Liver (tissue), 8 donors: ENCODE measurements at regions not wholly inside any gene's neighbourhood (a gene's known extent, or its start where the extent isn't known, plus 50 kb on each side); places are given as distances from the start of the nearest gene placed in this dataset.

Source experiments
- DNase-seq: peaks from one replicate; pipeline ENCODE4 v3.0.0-alpha.2; 2017; ENCODE audit warnings: low spot score
- H3K27ac ChIP-seq, 2 donors: one replicate each; pipeline ENCODE4 v1.7.0; 2013; ENCODE audit warnings: inconsistent platforms in 2 of 2, low read length in 2 of 2, control low read depth in 1 of 2, low read depth in 1 of 2, mild to moderate bottlenecking in 1 of 2
- H3K27me3 ChIP-seq, 4 donors: one replicate each; pipeline versions ENCODE4 v1.6.1 to v1.7.0; 2013; ENCODE audit warnings: low read length in 3 of 4, inconsistent platforms in 1 of 4, mild to moderate bottlenecking in 1 of 4, moderate library complexity in 1 of 4; ENCODE audit not compliant: control insufficient read depth in 4 of 4, insufficient read depth in 4 of 4
- H3K36me3 ChIP-seq, 4 donors: one replicate each; pipeline versions ENCODE4 v1.6.1 to v1.7.0; 2013; ENCODE audit warnings: low read length in 3 of 4, mild to moderate bottlenecking in 3 of 4, low read depth in 1 of 4, moderate library complexity in 1 of 4; ENCODE audit not compliant: control insufficient read depth in 4 of 4, insufficient read depth in 3 of 4
- H3K4me1 ChIP-seq, 4 donors: one replicate each; pipeline versions ENCODE4 v1.6.1 to v1.7.0; 2013; ENCODE audit warnings: low read length in 3 of 4, mild to moderate bottlenecking in 3 of 4, moderate library complexity in 1 of 4; ENCODE audit not compliant: control insufficient read depth in 4 of 4, insufficient read depth in 4 of 4
- H3K4me3 ChIP-seq, 3 donors: one replicate each; pipeline versions ENCODE4 v1.6.1 to v1.7.0; 2013; ENCODE audit warnings: low read length in 3 of 3, control low read depth in 1 of 3, low read depth in 1 of 3, mild to moderate bottlenecking in 1 of 3
- H3K9ac ChIP-seq, 2 donors: one replicate each; pipeline ENCODE4 v1.7.0; 2013; ENCODE audit warnings: low read length in 2 of 2, mild to moderate bottlenecking in 2 of 2, moderate library complexity in 2 of 2, control low read depth in 1 of 2, low read depth in 1 of 2
- H3K9me3 ChIP-seq, 4 donors: one replicate each; pipeline versions ENCODE4 v1.6.1 to v1.7.0; 2013; ENCODE audit warnings: low read length in 3 of 4; ENCODE audit not compliant: control insufficient read depth in 4 of 4
- EGR1 ChIP-seq, 2 donors: IDR thresholded peaks; 2 replicates each; pipeline ENCODE4 v1.6.1; 2016 to 2018; ENCODE audit warnings: antibody characterized with exemption in 2 of 2, low read depth in 2 of 2
- FOXA2 ChIP-seq: IDR thresholded peaks from 2 replicates; pipeline ENCODE4 v1.6.1; 2016; ENCODE audit warnings: antibody characterized with exemption
- GABPA ChIP-seq, 2 donors: IDR thresholded peaks in 1 of 2; conservative IDR thresholded peaks in 1 of 2; 2 replicates each; pipeline ENCODE4 v1.6.1; 2016; ENCODE audit warnings: antibody characterized with exemption in 2 of 2, mild to moderate bottlenecking in 1 of 2, moderate library complexity in 1 of 2
- HNF4G ChIP-seq: IDR thresholded peaks from 2 replicates; pipeline ENCODE4 v1.6.1; 2016; ENCODE audit warnings: antibody characterized with exemption
- NR2F2 ChIP-seq: IDR thresholded peaks from 2 replicates; pipeline ENCODE4 v1.6.1; 2016; ENCODE audit warnings: antibody characterized with exemption
- RAD21 ChIP-seq, 2 donors: IDR thresholded peaks; 2 replicates each; pipeline ENCODE4 v1.6.1; 2016; ENCODE audit warnings: antibody characterized with exemption in 2 of 2, mild to moderate bottlenecking in 2 of 2
- RXRA ChIP-seq, 2 donors: IDR thresholded peaks; 2 replicates each; pipeline ENCODE4 v1.6.1; 2017 to 2018; ENCODE audit warnings: antibody characterized with exemption in 2 of 2, mild to moderate bottlenecking in 1 of 2
- SP1 ChIP-seq: IDR thresholded peaks from 2 replicates; pipeline ENCODE4 v1.6.1; 2018; ENCODE audit warnings: antibody characterized with exemption, mild to moderate bottlenecking
- TAF1 ChIP-seq: conservative IDR thresholded peaks from 2 replicates; pipeline ENCODE4 v1.6.1; 2016; ENCODE audit warnings: antibody characterized with exemption, mild to moderate bottlenecking
- WGBS: extraction: QIAGEN DNeasy Blood & Tissue Kit; methylation state at CpG from one replicate; pipeline ENCODE4 v1.1.7; 2013; 5-methylcytosine and 5-hydroxymethylcytosine counted together
- TF ChIP-seq, protein P1 (sequence below): fragments of 150-350 bp; IDR thresholded peaks from 2 replicates; pipeline ENCODE4 v1.5.1; 2017; ENCODE audit warnings: improper control_type of control experiment, low read depth, low read length; ENCODE audit not compliant: missing input control
- TF ChIP-seq, protein P2 (sequence below): IDR thresholded peaks from 2 replicates; pipeline ENCODE4 v1.6.1; 2016; ENCODE audit warnings: antibody characterized with exemption
- TF ChIP-seq, protein P3 (sequence below): IDR thresholded peaks from 2 replicates; pipeline ENCODE4 v1.6.1; 2016; ENCODE audit warnings: antibody characterized with exemption, mild to moderate bottlenecking
- TF ChIP-seq, protein P4 (sequence below): IDR thresholded peaks from 2 replicates; pipeline ENCODE4 v1.6.1; 2016; ENCODE audit warnings: antibody characterized with exemption
- donor health status: healthy.
- donor health status: healthy.
- donor health status: healthy.
- donor health status: healthy.
- donor health status: healthy.

DNA sequence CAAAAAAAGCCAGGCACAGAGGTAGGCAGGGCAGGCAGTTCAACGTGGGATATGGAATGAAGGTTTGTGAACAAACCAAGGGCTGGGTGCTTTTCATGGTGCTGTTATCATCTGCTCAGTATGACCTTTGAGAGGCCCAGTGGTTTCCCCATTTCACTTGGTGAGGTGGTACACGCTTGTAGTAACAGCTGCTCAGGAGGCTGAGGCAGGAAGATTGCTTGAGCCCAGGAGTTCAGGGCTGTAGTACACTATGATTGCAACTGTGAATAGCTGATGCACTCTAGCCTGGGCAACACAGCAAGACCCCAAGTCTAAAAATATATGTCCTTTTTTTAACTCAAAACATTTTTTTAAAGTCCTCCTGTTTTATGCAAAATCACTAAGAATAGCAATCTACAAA, 174.8 kb downstream of the ENC1 start:
- H3K27ac ChIP-seq = no peak overlapping the region
- H3K4me1 ChIP-seq = no peaks in the 10 kb centered on the region
- DNase-seq = no peak
- H3K9ac ChIP-seq = no peak overlapping the region
- H3K27me3 ChIP-seq = no peaks in the 10 kb centered on the region
- TF ChIP-seq, protein P1, sequence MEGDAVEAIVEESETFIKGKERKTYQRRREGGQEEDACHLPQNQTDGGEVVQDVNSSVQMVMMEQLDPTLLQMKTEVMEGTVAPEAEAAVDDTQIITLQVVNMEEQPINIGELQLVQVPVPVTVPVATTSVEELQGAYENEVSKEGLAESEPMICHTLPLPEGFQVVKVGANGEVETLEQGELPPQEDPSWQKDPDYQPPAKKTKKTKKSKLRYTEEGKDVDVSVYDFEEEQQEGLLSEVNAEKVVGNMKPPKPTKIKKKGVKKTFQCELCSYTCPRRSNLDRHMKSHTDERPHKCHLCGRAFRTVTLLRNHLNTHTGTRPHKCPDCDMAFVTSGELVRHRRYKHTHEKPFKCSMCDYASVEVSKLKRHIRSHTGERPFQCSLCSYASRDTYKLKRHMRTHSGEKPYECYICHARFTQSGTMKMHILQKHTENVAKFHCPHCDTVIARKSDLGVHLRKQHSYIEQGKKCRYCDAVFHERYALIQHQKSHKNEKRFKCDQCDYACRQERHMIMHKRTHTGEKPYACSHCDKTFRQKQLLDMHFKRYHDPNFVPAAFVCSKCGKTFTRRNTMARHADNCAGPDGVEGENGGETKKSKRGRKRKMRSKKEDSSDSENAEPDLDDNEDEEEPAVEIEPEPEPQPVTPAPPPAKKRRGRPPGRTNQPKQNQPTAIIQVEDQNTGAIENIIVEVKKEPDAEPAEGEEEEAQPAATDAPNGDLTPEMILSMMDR = no peak
- TF ChIP-seq EGR1 (IDR thresholded peaks at IDR 0.05; ENCODE audit: low read depth in 2 of 2) (no peak), TAF1 (no peak), NR2F2 (no peak), RXRA (IDR thresholded peaks at IDR 0.05) (no peak), RAD21 (IDR thresholded peaks at IDR 0.05) (no peak), SP1 (no peak), FOXA2 (no peak), HNF4G (no peak)
- TF ChIP-seq, protein P2, sequence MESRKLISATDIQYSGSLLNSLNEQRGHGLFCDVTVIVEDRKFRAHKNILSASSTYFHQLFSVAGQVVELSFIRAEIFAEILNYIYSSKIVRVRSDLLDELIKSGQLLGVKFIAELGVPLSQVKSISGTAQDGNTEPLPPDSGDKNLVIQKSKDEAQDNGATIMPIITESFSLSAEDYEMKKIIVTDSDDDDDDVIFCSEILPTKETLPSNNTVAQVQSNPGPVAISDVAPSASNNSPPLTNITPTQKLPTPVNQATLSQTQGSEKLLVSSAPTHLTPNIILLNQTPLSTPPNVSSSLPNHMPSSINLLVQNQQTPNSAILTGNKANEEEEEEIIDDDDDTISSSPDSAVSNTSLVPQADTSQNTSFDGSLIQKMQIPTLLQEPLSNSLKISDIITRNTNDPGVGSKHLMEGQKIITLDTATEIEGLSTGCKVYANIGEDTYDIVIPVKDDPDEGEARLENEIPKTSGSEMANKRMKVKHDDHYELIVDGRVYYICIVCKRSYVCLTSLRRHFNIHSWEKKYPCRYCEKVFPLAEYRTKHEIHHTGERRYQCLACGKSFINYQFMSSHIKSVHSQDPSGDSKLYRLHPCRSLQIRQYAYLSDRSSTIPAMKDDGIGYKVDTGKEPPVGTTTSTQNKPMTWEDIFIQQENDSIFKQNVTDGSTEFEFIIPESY = no peak
- TF ChIP-seq, protein P3, sequence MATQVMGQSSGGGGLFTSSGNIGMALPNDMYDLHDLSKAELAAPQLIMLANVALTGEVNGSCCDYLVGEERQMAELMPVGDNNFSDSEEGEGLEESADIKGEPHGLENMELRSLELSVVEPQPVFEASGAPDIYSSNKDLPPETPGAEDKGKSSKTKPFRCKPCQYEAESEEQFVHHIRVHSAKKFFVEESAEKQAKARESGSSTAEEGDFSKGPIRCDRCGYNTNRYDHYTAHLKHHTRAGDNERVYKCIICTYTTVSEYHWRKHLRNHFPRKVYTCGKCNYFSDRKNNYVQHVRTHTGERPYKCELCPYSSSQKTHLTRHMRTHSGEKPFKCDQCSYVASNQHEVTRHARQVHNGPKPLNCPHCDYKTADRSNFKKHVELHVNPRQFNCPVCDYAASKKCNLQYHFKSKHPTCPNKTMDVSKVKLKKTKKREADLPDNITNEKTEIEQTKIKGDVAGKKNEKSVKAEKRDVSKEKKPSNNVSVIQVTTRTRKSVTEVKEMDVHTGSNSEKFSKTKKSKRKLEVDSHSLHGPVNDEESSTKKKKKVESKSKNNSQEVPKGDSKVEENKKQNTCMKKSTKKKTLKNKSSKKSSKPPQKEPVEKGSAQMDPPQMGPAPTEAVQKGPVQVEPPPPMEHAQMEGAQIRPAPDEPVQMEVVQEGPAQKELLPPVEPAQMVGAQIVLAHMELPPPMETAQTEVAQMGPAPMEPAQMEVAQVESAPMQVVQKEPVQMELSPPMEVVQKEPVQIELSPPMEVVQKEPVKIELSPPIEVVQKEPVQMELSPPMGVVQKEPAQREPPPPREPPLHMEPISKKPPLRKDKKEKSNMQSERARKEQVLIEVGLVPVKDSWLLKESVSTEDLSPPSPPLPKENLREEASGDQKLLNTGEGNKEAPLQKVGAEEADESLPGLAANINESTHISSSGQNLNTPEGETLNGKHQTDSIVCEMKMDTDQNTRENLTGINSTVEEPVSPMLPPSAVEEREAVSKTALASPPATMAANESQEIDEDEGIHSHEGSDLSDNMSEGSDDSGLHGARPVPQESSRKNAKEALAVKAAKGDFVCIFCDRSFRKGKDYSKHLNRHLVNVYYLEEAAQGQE = no peak
- TF ChIP-seq, protein P4, sequence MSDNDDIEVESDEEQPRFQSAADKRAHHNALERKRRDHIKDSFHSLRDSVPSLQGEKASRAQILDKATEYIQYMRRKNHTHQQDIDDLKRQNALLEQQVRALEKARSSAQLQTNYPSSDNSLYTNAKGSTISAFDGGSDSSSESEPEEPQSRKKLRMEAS = no peak
- no peak overlapping the region for H3K4me3 ChIP-seq
- 86% methylated on average over 2 of the region's 2 CpGs for WGBS
- H3K36me3 ChIP-seq = no peaks in the 10 kb centered on the region
- H3K9me3 ChIP-seq = no peaks in the 10 kb centered on the region

DNA sequence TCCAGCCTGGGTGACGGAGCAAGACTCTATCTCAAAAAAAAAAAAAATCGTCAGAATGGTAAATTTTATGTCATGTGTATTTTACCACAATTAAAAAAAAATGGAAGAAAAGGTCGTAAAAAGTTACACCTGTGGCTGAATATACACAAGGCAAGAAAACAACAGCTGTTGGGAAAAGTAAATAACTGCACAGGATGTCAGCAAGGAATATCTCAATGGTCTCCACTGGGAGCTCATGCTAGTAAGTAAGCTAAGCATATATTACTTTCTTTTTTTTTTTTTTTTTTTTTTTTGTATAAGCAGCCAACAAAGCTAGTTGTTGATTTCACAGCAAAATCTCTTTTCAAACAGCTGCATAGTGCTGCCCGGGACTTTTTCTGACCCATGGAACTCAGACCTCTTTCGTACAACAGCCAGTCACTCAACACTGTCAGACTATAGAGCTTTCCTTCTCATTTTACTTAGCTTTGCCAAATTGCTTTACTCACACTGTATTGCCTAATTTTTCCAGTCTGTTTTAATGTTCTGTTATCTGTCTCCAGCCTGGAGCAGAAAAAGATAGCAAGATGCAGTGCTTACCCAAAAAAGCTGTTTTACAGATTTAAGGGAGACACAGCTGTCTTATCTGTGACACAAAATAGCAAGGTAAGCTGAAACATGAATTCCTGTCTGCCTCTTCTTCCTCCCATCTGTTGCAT, 175.9 kb downstream of the ENC1 start:
- no peak for TF ChIP-seq SP1
- TF ChIP-seq GABPA (IDR thresholded peaks at IDR 0.05 in 1 of 2, conservative IDR thresholded peaks at IDR 0.05 in 1 of 2) = no peak
- H3K9me3 ChIP-seq = no peaks in the 10 kb centered on the region

More for the DNA sequence above, 175.9 kb downstream of the ENC1 start:
- Histone ChIP-seq H3K9ac (no peak overlapping the region), H3K4me3 (no peak overlapping the region), H3K36me3 (no peaks in the 10 kb centered on the region), H3K4me1 (no peaks in the 10 kb centered on the region), H3K27me3 (no peaks in the 10 kb centered on the region), H3K27ac (no peak overlapping the region)
- no peak for DNase-seq
- 71% methylated on average over 5 of the region's 5 CpGs for WGBS
